ENCODE measurements at regions not wholly inside any gene's neighbourhood (a gene's known extent, or its start where the extent isn't known, plus 50 kb on each side); places are given as distances from the start of the nearest gene placed in this dataset.
"Not testable (repeated sequence)": the region's sequence is repeated elsewhere in the genome, so short reads cannot be mapped to it uniquely, and the experiment has no call there.

- no peak for DNase-seq
Observed at GRCh38 chr7:156378806-156379205, 261.8 kb upstream of the RNF32 start.

GRCh38 chr7:156376317-156376716, 264.3 kb upstream of the RNF32 start:
- DNase-seq: no peak

GRCh38 chr7:156374335-156374734, 266.2 kb upstream of the RNF32 start:
- no peak for DNase-seq

GRCh38 chr7:156369929-156370328, 270.6 kb upstream of the RNF32 start:
- not testable (repeated sequence) for DNase-seq

- no peak for DNase-seq
Observed at GRCh38 chr7:156368053-156368843, 272.3 kb upstream of the RNF32 start.

GRCh38 chr7:156363751-156364150, 276.8 kb upstream of the RNF32 start:
- DNase-seq: no peak

- DNase-seq: no peak
Observed at GRCh38 chr7:156360835-156361234, 279.7 kb upstream of the RNF32 start.

GRCh38 chr7:156356551-156356950, 284.0 kb upstream of the RNF32 start:
- DNase-seq: no peak

GRCh38 chr7:156353352-156353751, 287.2 kb upstream of the RNF32 start:
- no peak for DNase-seq

GRCh38 chr7:156347703-156348248, 292.8 kb upstream of the RNF32 start:
- DNase-seq: not testable (repeated sequence)

- DNase-seq: no peak
Observed at GRCh38 chr7:156347132-156347531, 293.4 kb upstream of the RNF32 start.

GRCh38 chr7:156344595-156344994, 296.0 kb upstream of the RNF32 start:
- no peak for DNase-seq

- no peak for DNase-seq
Observed at GRCh38 chr7:156334636-156335035, 305.9 kb upstream of the RNF32 start.

- no peak for DNase-seq
Observed at GRCh38 chr7:156327916-156328315, 312.7 kb upstream of the RNF32 start.

- no peak for DNase-seq
Observed at GRCh38 chr7:156327474-156327873, 313.1 kb upstream of the RNF32 start.

- DNase-seq: no peak
Observed at GRCh38 chr7:156324201-156324600, 316.4 kb upstream of the RNF32 start.

- not testable (repeated sequence) for DNase-seq
Observed at GRCh38 chr7:156321430-156321829, 319.1 kb upstream of the RNF32 start.

GRCh38 chr7:156318926-156319325, 321.6 kb upstream of the RNF32 start:
- DNase-seq: no peak

- DNase-seq: no peak
Observed at GRCh38 chr7:156318426-156318825, 322.1 kb upstream of the RNF32 start.

GRCh38 chr7:156309016-156309620, 331.5 kb upstream of the RNF32 start:
- no peak for DNase-seq

- DNase-seq: no peak
Observed at GRCh38 chr7:156307193-156307592, 333.4 kb upstream of the RNF32 start.

- no peak for DNase-seq
Observed at GRCh38 chr7:156305351-156305750, 335.2 kb upstream of the RNF32 start.

GRCh38 chr7:156282816-156283215, 357.8 kb upstream of the RNF32 start:
- no peak for DNase-seq

GRCh38 chr7:156279635-156280034, 360.9 kb upstream of the RNF32 start:
- DNase-seq: no peak

Data from right forelimb (tissue), 1 donor.